HL-60 (cell line): ENCODE measurements at regions not wholly inside any gene's neighbourhood (a gene's known extent, or its start where the extent isn't known, plus 50 kb on each side); places are given as distances from the start of the nearest gene placed in this dataset.

ENCODE experiments used
- CTCF ChIP-seq: IDR thresholded peaks from one replicate; pipeline ENCODE4 v1.5.1; 2011; ENCODE audit warnings: low read length, control low read depth, inconsistent platforms; ENCODE audit not compliant: insufficient read depth
- POLR2AphosphoS5 ChIP-seq: IDR thresholded peaks from 2 replicates; pipeline ENCODE4 v1.6.1; 2012; ENCODE audit warnings: low read depth
- REST ChIP-seq: IDR thresholded peaks from 2 replicates; pipeline ENCODE4 v1.6.1; 2012; ENCODE audit warnings: low read depth; ENCODE audit not compliant: insufficient replicate concordance

- no peak for TF ChIP-seq CTCF
- TF ChIP-seq REST, result no peak
- no peak for TF ChIP-seq POLR2AphosphoS5
These were observed 121.5 kb upstream of the RAB4A start for GRCh38 chr1:229149435-229149834.
